ENCODE measurements at regions not wholly inside any gene's neighbourhood (a gene's known extent, or its start where the extent isn't known, plus 50 kb on each side); places are given as distances from the start of the nearest gene placed in this dataset.

DNA sequence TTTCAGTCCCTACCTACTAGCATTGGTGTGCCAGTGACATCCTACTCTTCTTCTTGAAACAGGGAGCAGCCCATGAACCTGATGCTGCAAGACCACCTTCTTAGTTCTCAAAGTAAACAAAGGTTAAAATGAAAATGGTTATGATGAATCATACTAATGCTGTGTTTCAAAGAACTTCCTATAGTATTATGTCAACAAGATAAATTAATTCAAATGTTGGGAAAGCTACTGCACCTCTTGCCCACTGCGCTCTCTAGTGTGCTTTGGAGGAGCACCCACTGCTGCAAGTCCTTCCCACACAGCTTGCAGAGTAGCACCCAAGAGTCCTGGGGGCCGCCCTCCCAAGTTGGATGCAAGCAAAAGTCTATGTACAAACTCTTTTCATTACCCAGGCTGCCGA lies 81.1 kb downstream of the CD200R1L start:
- H3K4me3 ChIP-seq = no peak overlapping the region
- ATAC-seq (no peak), DNase-seq (no peak)
- H3K4me1 ChIP-seq = peaks cover 0 to 14% of the 10 kb centered on the region in 2 donors
- no peaks in the 10 kb centered on the region for H3K36me3 ChIP-seq
- intact Hi-C loops (cut with DNase I) = no loop called here
- H3K27me3 ChIP-seq = no peaks in the 10 kb centered on the region
- TF ChIP-seq, protein P1, sequence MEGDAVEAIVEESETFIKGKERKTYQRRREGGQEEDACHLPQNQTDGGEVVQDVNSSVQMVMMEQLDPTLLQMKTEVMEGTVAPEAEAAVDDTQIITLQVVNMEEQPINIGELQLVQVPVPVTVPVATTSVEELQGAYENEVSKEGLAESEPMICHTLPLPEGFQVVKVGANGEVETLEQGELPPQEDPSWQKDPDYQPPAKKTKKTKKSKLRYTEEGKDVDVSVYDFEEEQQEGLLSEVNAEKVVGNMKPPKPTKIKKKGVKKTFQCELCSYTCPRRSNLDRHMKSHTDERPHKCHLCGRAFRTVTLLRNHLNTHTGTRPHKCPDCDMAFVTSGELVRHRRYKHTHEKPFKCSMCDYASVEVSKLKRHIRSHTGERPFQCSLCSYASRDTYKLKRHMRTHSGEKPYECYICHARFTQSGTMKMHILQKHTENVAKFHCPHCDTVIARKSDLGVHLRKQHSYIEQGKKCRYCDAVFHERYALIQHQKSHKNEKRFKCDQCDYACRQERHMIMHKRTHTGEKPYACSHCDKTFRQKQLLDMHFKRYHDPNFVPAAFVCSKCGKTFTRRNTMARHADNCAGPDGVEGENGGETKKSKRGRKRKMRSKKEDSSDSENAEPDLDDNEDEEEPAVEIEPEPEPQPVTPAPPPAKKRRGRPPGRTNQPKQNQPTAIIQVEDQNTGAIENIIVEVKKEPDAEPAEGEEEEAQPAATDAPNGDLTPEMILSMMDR (IDR thresholded peaks at IDR 0.05) = no peak
- no peak overlapping the region for H3K27ac ChIP-seq
- no peaks in the 10 kb centered on the region for H3K9me3 ChIP-seq

DNA sequence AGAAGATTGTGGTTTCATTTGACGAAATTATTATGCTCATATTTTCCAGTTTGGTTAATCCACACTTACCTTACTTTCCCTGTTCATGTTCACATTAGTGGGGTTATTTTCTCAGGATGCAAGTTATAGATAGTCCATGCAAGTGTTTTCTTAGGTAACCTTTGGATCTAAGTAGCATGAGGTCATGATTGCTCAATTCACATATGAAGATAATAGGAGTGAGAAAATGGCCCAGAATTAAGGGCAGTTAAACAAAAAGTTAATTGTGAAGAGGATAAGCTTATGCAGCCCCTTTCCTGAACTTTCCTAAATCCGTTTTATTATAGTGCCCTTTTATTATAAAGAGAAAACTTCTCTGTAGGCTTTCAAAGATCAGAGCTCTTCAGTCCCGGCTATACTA lies 83.4 kb downstream of the CD200R1L start:
- peaks cover 0 to 5% of the 10 kb centered on the region in 2 donors for H3K4me1 ChIP-seq
- H3K4me3 ChIP-seq = no peak overlapping the region
- H3K27ac ChIP-seq = no peak overlapping the region
- no peak for DNase-seq
- ATAC-seq = no peak
- TF ChIP-seq, protein P1 (IDR thresholded peaks at IDR 0.05) = no peak
- H3K36me3 ChIP-seq = no peaks in the 10 kb centered on the region
- intact Hi-C loops (cut with DNase I) = no loop called here
- no peaks in the 10 kb centered on the region for H3K9me3 ChIP-seq
- H3K27me3 ChIP-seq = no peaks in the 10 kb centered on the region

DNA sequence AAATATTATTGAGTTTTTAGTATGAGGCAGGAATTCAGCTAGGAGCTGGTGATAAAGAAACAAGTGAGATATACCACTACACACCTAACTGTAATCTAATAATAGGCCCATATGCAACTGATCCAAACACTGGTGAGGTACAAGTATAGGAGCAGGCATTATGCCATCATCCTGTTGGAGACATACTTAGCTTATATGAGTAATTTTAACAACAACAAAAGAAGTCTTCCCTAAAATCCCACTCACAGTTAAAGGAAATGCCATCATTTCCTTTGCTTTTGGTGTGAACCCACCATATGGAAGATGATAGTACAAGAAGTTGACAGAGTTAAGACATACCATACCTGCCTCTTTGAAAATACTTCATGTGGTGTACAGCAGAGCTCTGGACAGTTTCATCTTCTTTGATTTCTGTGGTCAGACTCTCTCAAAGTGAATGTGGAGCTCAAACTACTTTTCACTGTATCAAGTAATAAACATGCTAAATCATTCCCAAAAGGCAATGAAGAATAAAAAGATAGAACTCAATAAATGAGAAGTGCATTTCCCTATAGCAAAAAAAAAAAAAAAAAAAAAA lies 85.5 kb downstream of the CD200R1L start:
- Histone ChIP-seq H3K36me3 (no peaks in the 10 kb centered on the region), H3K27me3 (no peaks in the 10 kb centered on the region), H3K4me1 (no peaks in the 10 kb centered on the region), H3K27ac (no peak overlapping the region), H3K9me3 (peaks cover 0 to 8% of the 10 kb centered on the region in 2 donors), H3K4me3 (no peak overlapping the region)
- intact Hi-C loops (cut with DNase I) = no loop called here
- TF ChIP-seq, protein P1 (IDR thresholded peaks at IDR 0.05) = no peak
- DNase-seq (no peak), ATAC-seq (no peak)

DNA sequence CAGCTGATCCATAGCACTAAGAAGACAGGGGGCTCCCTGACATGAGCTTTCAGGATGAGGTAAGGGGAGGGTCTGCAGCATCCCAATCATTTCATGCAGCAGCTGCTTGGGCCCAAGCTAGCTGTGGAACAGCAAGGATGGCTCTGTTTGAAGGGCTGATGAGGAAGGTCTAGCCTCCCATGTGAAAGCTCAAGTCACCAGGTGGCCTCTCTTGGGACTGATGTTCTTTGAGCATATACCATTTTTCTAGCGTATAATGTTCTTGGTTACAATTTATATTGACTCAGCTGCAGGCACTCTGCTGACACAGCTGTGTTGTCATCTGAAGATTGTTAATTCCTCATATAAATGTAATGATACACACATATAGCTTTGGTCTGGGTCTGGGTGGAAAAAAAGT lies 87.0 kb downstream of the CD200R1L start:
- ATAC-seq (no peak), DNase-seq (no peak)
- intact Hi-C loops (cut with DNase I) = no loop called here
- no peaks in the 10 kb centered on the region for H3K4me1 ChIP-seq
- H3K4me3 ChIP-seq = no peak overlapping the region
- H3K9me3 ChIP-seq = peaks cover 0 to 11% of the 10 kb centered on the region in 2 donors
- no peaks in the 10 kb centered on the region for H3K36me3 ChIP-seq
- TF ChIP-seq, protein P1 (IDR thresholded peaks at IDR 0.05) = no peak
- H3K27ac ChIP-seq = no peak overlapping the region
- H3K27me3 ChIP-seq = no peaks in the 10 kb centered on the region

DNA sequence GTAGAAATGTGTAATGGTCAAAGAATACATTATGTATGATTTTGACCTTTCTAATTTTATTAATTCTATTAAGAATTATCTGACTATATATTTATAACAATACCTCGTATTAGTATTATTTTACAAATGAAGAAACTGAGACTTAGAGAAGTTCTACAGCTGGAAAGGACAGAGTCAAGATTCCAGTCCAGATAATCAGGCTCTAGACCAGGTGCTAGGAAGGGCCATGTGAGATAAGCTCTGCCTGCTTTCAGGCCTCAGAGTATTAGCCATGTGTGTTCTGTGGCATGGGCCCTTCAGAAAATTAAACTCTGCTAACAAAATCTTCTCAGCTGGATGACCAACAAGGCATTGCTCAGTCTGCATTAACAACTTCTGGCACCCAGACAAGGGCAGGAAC lies 87.5 kb downstream of the CD200R1L start:
- Histone ChIP-seq H3K9me3 (peaks cover 0 to 11% of the 10 kb centered on the region in 2 donors), H3K27ac (no peak overlapping the region), H3K4me1 (no peaks in the 10 kb centered on the region), H3K36me3 (no peaks in the 10 kb centered on the region), H3K27me3 (no peaks in the 10 kb centered on the region), H3K4me3 (no peak overlapping the region)
- TF ChIP-seq, protein P1 (IDR thresholded peaks at IDR 0.05) = no peak
- DNase-seq (no peak), ATAC-seq (no peak)
- intact Hi-C loops (cut with DNase I) = no loop called here

Data from left lung (tissue), 4 donors.